Lower lobe of right lung (tissue), 2 donors: ENCODE measurements at regions not wholly inside any gene's neighbourhood (a gene's known extent, or its start where the extent isn't known, plus 50 kb on each side); places are given as distances from the start of the nearest gene placed in this dataset.

Source experiments
- ATAC-seq, 2 donors: fragments of 200-7000 bp; cut with Tn5 transposase; one replicate each; pipeline ENCODE4 v1.9.1; 2020 to 2022; ENCODE audit warnings: mild to moderate bottlenecking in 2 of 2, moderate library complexity in 2 of 2
- DNase-seq: peaks from one replicate; pipeline ENCODE4 v3.0.0-alpha.2; 2020
- H3K27ac ChIP-seq: fragments of 200-600 bp; one replicate; pipeline ENCODE4 v1.8.0; 2022
- H3K27me3 ChIP-seq: fragments of 200-600 bp; one replicate; pipeline ENCODE4 v1.8.0; 2022; ENCODE audit warnings: low read depth
- H3K36me3 ChIP-seq: fragments of 200-600 bp; one replicate; pipeline ENCODE4 v1.8.0; 2022; ENCODE audit warnings: mild to moderate bottlenecking
- H3K4me1 ChIP-seq: fragments of 200-600 bp; one replicate; pipeline ENCODE4 v1.8.0; 2022
- H3K4me3 ChIP-seq: fragments of 200-600 bp; one replicate; pipeline ENCODE4 v1.8.0; 2022; ENCODE audit warnings: mild to moderate bottlenecking
- H3K9me3 ChIP-seq: fragments of 200-600 bp; one replicate; pipeline ENCODE4 v1.8.0; 2022
- intact Hi-C: fragments of 100-400 bp; cut with DNase I; formaldehyde crosslinking; loops from one replicate; pipeline ENCODE4 v1.11.0; 2022
- TF ChIP-seq, protein P1 (sequence below): fragments of 200-600 bp; IDR thresholded peaks from one replicate; pipeline ENCODE4 v1.8.0; 2022; ENCODE audit warnings: antibody characterized with exemption, mild to moderate bottlenecking
- donor health status: DM: no; HTN: yes; CAD: no; lungs with severe emphysema.

DNA sequence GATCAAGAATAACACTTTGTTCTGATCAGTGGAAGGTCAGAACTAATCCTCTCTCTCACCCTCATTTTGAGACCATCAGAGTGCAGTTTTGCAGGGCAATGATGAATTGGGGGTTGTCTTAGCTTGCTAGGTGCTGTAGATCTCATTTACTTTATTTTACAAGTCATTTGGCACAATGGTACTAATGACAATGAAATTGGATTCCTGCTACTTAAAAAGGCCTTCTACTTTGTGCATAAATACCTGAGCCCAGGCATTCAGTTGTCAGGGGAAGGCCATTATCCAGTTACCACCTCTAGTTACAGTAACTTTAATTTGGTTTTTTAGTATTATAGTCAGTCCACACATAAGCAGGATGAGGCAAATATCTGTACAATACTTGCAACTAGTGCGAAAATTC lies 240.0 kb downstream of the HDGFL1 start:
- Histone ChIP-seq H3K27ac (no peak overlapping the region), H3K36me3 (no peaks in the 10 kb centered on the region), H3K4me1 (no peaks in the 10 kb centered on the region), H3K27me3 (no peaks in the 10 kb centered on the region), H3K4me3 (no peak overlapping the region), H3K9me3 (no peaks in the 10 kb centered on the region)
- no peak for ATAC-seq
- intact Hi-C loops = no loop called here
- no peak for DNase-seq
- TF ChIP-seq, protein P1, sequence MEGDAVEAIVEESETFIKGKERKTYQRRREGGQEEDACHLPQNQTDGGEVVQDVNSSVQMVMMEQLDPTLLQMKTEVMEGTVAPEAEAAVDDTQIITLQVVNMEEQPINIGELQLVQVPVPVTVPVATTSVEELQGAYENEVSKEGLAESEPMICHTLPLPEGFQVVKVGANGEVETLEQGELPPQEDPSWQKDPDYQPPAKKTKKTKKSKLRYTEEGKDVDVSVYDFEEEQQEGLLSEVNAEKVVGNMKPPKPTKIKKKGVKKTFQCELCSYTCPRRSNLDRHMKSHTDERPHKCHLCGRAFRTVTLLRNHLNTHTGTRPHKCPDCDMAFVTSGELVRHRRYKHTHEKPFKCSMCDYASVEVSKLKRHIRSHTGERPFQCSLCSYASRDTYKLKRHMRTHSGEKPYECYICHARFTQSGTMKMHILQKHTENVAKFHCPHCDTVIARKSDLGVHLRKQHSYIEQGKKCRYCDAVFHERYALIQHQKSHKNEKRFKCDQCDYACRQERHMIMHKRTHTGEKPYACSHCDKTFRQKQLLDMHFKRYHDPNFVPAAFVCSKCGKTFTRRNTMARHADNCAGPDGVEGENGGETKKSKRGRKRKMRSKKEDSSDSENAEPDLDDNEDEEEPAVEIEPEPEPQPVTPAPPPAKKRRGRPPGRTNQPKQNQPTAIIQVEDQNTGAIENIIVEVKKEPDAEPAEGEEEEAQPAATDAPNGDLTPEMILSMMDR = no peak

DNA sequence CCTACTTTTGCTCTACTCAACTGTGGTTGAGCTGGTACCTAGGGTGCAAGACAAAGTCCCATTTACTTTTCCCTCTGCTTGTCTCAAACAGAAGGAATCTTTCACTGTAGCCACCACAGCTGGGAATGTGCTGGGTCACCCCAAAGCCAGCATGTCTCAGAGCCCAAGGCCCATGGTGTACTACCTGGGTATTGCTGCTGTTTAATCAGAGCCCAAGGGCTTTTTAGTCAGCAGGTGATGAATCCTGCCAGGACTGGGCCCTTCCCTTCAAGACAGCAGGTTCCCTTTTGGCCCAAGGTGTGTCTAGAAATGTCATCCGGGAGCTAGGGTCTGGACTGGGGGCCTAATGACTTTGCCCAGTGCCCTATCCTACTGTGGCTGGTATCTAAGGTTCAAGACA lies 249.8 kb downstream of the HDGFL1 start:
- Histone ChIP-seq H3K9me3 (no peaks in the 10 kb centered on the region), H3K4me3 (no peak overlapping the region), H3K27me3 (no peaks in the 10 kb centered on the region), H3K27ac (no peak overlapping the region), H3K36me3 (no peaks in the 10 kb centered on the region), H3K4me1 (no peaks in the 10 kb centered on the region)
- ATAC-seq = no peak
- DNase-seq = no peak
- TF ChIP-seq, protein P1 = no peak
- intact Hi-C loops = no loop called here

DNA sequence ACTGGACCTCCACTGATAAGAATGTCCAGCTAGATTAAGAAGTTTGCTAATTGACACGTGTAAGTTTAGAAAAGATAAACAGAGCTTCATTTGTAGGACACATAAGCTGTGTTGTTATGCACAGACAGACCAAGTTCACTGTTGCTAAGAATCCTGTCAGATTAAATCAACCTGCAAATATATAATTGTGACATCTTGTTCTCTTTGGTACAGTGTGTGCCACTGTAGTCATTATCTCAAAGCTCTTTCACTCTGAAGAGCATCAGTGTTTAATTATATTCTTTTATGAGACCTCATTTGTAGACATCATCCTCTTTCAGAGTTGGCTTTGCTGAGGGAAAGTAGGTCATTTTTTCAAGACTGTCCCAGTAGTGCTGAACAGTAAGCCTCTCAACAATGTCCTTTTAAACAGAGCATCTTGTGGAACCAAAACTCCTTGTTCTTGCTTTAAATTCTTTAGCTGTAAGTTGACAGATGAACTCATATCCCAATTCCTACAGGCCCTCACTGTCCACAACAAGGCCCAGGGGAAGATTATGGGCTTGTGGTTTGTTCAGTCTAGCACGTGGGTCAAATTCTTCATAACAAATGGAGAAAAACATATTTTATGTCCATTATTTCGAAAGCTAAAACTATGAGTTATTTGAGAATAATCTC lies 252.4 kb downstream of the HDGFL1 start:
- no peaks in the 10 kb centered on the region for H3K27me3 ChIP-seq
- H3K27ac ChIP-seq = no peak overlapping the region
- TF ChIP-seq, protein P1 = no peak
- H3K36me3 ChIP-seq = no peaks in the 10 kb centered on the region
- intact Hi-C loops = no loop called here
- DNase-seq (no peak), ATAC-seq (no peak)
- no peaks in the 10 kb centered on the region for H3K4me1 ChIP-seq
- H3K4me3 ChIP-seq = no peak overlapping the region
- no peaks in the 10 kb centered on the region for H3K9me3 ChIP-seq

DNA sequence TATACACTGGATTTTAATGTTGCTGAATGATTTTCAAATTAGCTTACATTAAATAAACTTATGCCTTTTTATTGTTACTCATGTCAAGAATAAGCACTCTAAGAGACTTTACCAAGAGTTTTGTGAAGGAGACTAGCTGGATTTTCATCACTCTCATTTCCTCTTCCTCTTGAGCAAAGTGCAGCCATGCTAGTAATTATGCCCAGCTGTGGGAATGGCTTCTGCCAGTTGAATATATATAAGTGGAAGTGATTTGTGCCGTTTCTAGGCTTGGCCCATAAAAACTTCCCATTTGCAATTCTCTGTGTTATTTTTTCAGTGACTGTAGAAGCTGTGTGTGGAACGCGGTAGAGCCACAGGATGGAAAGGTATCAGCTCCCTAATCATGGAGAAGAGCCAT lies 255.8 kb downstream of the HDGFL1 start:
- no peaks in the 10 kb centered on the region for H3K36me3 ChIP-seq
- DNase-seq (no peak), ATAC-seq (no peak)
- H3K4me3 ChIP-seq = no peak overlapping the region
- no peaks in the 10 kb centered on the region for H3K27me3 ChIP-seq
- H3K9me3 ChIP-seq = no peaks in the 10 kb centered on the region
- TF ChIP-seq, protein P1 = no peak
- intact Hi-C loops = no loop called here
- no peak overlapping the region for H3K27ac ChIP-seq
- peaks cover 13% of the 10 kb centered on the region for H3K4me1 ChIP-seq

DNA sequence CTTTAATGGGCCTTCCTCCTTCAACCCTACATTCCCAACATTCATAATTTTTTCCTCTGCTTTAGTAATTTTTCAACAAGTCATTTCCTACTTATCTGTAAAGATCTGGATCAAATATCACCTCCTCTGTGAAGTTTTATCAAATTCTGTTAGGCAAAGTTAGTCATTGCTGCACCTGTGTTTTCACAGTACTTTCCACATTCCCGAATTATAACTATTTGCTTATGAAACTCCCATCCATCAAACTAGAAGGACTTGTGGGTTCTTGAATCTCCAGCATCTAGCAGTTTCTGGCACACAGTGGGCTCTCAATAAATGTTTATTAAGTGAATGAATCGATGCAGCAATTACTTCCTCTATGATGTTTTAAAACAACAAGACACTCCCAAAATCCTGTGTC lies 257.6 kb downstream of the HDGFL1 start:
- DNase-seq (no peak), ATAC-seq (no peak)
- H3K9me3 ChIP-seq = no peaks in the 10 kb centered on the region
- no peak overlapping the region for H3K4me3 ChIP-seq
- TF ChIP-seq, protein P1 = no peak
- peak overlapping the region; percentile 56 for H3K27ac ChIP-seq
- no peaks in the 10 kb centered on the region for H3K27me3 ChIP-seq
- no peaks in the 10 kb centered on the region for H3K36me3 ChIP-seq
- intact Hi-C loops = no loop called here
- peaks cover 13% of the 10 kb centered on the region for H3K4me1 ChIP-seq
